ENCODE measurements at regions not wholly inside any gene's neighbourhood (a gene's known extent, or its start where the extent isn't known, plus 50 kb on each side); places are given as distances from the start of the nearest gene placed in this dataset.

- no peak overlapping the region for H3K4me3 ChIP-seq (replicated peaks in 1 of 3; ENCODE audit: insufficient read depth in 1 of 3, low read depth in 1 of 3, low read length in 3 of 3)
- DNase-seq (ENCODE audit: low read depth, low spot score) (no peak), FAIRE-seq (no peak)
- dilution Hi-C loops (cut with MboI; ENCODE audit: extremely low pct_ligation_motif_present, low sequenced_read_pairs) = no loop called here
- H3K9ac ChIP-seq (replicated peaks; ENCODE audit: extremely low read depth, insufficient read depth, low read length) = no peak overlapping the region
- H3K27ac ChIP-seq (ENCODE audit: insufficient read depth, low read depth, low read length) = no peak overlapping the region
- no peaks in the 10 kb centered on the region for H3K79me2 ChIP-seq (ENCODE audit: control insufficient read depth, insufficient read depth, low read length)
- peaks cover 25% of the 10 kb centered on the region for H3K4me1 ChIP-seq (ENCODE audit: control insufficient read depth, extremely low read depth, insufficient read depth, low read length)
- H3K36me3 ChIP-seq (ENCODE audit: control insufficient read depth in 2 of 2, extremely low read depth in 1 of 2, insufficient read depth in 2 of 2, low read length in 2 of 2) = no peaks in the 10 kb centered on the region
- no peaks in the 10 kb centered on the region for H3K9me3 ChIP-seq (replicated peaks; ENCODE audit: control insufficient read depth, insufficient read depth, low read length)
- no peak overlapping the region for H3K4me2 ChIP-seq (ENCODE audit: insufficient read depth, low read length)
- H3K9me1 ChIP-seq (replicated peaks; ENCODE audit: control insufficient read depth, extremely low read depth, insufficient read depth, low read length) = no peaks in the 10 kb centered on the region
- no peaks in the 10 kb centered on the region for H3K27me3 ChIP-seq (ENCODE audit: control insufficient read depth in 2 of 2, insufficient read depth in 2 of 2, low read length in 2 of 2)
- no peaks in the 10 kb centered on the region for H4K20me1 ChIP-seq (replicated peaks; ENCODE audit: control insufficient read depth, extremely low read depth, insufficient read depth, low read length)
- no peak overlapping the region for H2AFZ ChIP-seq (ENCODE audit: low read depth, low read length)
- no TSS peak for BruUV-seq (replicated peaks)
- TF ChIP-seq JUN (IDR thresholded peaks at IDR 0.05; ENCODE audit: borderline replicate concordance, insufficient read depth, insufficient read length, low read depth) = no peak
- TF ChIP-seq MAX (IDR thresholded peaks at IDR 0.05; ENCODE audit: insufficient read depth, insufficient read length) = no peak
- TF ChIP-seq POLR2AphosphoS5 (IDR thresholded peaks at IDR 0.05; ENCODE audit: insufficient read depth, low read depth, low read length) = no peak
- no peak for TF ChIP-seq CTCF (IDR thresholded peaks at IDR 0.05; ENCODE audit: extremely low read depth in 1 of 2, insufficient read depth in 1 of 2, low read depth in 1 of 2, low read length in 2 of 2)
- no peak for TF ChIP-seq POLR2A (IDR thresholded peaks at IDR 0.05; ENCODE audit: low read depth, low read length)
- no peak for TF ChIP-seq EZH2 (IDR thresholded peaks at IDR 0.05; ENCODE audit: borderline replicate concordance, low read depth, low read length, severe bottlenecking)
- no peak for TF ChIP-seq MYC (IDR thresholded peaks at IDR 0.05; ENCODE audit: low read depth, low read length)
- TF ChIP-seq FOS (IDR thresholded peaks at IDR 0.05; ENCODE audit: borderline replicate concordance, insufficient read depth, low read length) = no peak
- TF ChIP-seq GATA2 (IDR thresholded peaks at IDR 0.05; ENCODE audit: insufficient read depth, insufficient read length, low read depth, low read length) = no peak
- POLR2A ChIA-PET = no interaction called here
- CTCF ChIA-PET = interaction anchor here (1.4 to 3.3 kb wide), 3 partner anchors 20 to 105 kb away, joined by 4 to 32 read pairs (median 11); no protein-coding TSS in a partner anchor
- intact Hi-C loops (cut with micrococcal nuclease) = loop anchor here (10.0 kb wide), 1 partner anchor 212 kb away; the partner anchor contains the start of gene PHF10
Observed at GRCh38 chr6:169936355-169936975, 185.0 kb downstream of the ERMARD start.
